ENCODE measurements at regions not wholly inside any gene's neighbourhood (a gene's known extent, or its start where the extent isn't known, plus 50 kb on each side); places are given as distances from the start of the nearest gene placed in this dataset.

DNA sequence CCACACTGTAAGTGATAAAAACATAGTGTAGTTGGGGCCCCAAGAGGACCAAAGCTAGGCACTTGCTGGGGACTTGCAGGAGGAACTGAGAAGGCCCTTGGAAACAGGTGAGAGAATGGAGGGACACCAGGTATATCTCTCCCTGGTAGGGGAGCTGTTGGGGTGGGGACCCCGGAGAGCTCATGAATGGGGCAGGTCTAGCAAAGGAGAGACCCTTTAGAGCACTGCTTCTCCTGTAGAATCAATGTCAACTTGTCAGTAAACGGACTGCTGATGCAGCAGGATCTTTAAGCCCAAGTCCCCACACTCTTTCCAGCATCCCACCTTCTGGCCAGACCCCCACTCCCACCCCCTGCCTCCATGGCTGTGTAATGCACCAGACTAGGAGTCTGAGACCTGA, 109.6 kb upstream of the THY1 start:
- ATAC-seq (no peak), DNase-seq (no peak)
- Mint-ChIP-seq H3K27ac (no peak overlapping the region), H3K4me3 (no peak overlapping the region), H3K27me3 (peaks cover 22% of the 10 kb centered on the region), H3K4me1 (peaks cover 5% of the 10 kb centered on the region), H3K9me3 (no peaks in the 10 kb centered on the region)

DNA sequence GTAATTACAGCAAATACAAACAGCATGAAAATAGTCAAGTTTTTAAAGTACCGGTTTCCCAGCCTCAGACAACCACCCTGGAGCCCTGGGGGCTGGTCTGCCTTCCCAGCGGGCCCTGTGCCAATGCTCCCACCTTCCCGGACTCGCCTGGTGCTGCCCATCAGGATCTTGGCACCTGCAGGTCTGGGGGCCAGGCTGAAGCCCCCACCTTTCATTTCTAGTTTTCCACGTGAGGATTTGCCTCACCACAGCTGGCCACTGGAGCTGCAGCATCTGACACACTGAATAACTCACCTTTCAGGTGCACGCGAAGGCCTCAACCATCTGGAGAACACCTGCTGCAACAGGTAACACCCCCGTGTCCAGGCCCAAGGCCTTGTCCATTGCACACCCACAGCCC, 108.7 kb upstream of the THY1 start:
- H3K9me3 Mint-ChIP-seq, result no peaks in the 10 kb centered on the region

DNA sequence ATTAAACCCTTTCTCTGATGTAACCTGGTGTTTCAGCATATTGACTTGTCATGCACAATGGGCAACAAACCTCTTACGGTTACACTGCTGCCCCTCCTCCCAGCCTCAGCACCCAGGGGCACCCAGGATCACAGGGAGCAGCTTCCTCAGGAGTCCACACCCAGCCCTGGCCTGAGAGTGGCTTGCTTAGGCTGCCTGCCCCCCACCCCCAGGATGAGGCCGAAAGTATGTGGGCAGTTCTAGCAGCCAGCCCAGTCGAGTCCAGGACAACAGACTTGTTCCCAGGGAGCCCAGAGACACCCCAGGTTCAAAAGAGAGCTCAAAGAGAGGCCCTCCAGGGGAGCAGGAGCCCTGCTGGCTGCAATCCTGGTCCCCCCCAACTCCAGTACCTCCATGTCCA, 108.1 kb upstream of the THY1 start:
- no peak for ATAC-seq
- H3K4me1 Mint-ChIP-seq, result peaks cover 5% of the 10 kb centered on the region

More for the DNA sequence above, 108.7 kb upstream of the THY1 start:
- H3K27ac Mint-ChIP-seq, result no peak overlapping the region
- H3K4me1 Mint-ChIP-seq, result peaks cover 5% of the 10 kb centered on the region
- H3K4me3 Mint-ChIP-seq, result no peak overlapping the region
- no peak for ATAC-seq
- no peak for DNase-seq
- H3K27me3 Mint-ChIP-seq, result peaks cover 13% of the 10 kb centered on the region

DNA sequence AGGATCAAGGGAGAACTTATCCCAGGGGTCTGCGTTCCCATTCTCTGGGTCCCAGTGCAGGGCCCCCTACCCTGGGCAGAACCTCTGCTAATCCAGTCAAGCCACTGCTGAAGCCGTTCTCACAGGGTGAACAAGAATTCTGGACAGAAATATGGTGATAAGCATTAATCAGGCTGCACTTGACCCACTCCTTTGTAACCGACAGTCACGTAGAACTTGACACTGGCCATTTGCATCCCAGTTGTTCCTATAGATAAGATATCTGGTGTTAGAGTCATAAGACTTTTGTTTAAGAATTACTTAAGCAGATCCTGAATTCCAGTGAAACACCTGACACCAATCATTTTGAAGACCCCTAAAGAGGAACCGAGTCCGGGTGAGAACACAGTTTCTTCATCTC, 107.5 kb upstream of the THY1 start:
- Mint-ChIP-seq H3K9me3 (no peaks in the 10 kb centered on the region), H3K4me1 (peaks cover 5% of the 10 kb centered on the region), H3K4me3 (no peak overlapping the region), H3K27me3 (peaks cover 13% of the 10 kb centered on the region), H3K27ac (no peak overlapping the region)
- ATAC-seq, result no peak
- no peak for DNase-seq

More for the DNA sequence above, 108.1 kb upstream of the THY1 start:
- Mint-ChIP-seq H3K9me3 (no peaks in the 10 kb centered on the region), H3K27ac (no peak overlapping the region), H3K4me3 (no peak overlapping the region), H3K27me3 (peaks cover 13% of the 10 kb centered on the region)
- no peak for DNase-seq

DNA sequence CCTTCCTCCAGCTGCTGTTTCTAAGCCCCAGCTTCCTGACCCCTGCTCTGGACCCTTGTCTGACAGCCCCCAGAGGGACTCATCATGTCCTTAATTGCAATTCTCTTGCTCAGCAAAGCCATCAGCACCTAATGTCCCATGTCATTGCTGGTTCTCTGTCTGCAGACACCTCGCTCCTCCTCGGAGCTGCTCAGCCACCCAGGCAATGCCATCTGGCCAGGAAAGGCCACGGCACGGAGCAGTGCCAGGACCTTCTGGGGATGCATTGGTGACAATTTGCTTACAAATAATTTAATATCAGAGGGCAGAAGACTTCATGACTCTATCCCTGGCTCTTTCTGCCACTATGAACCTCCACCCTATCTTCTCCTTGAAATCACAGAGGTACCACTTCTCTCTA, 107.0 kb upstream of the THY1 start:
- H3K4me3 Mint-ChIP-seq, result no peak overlapping the region
- no peak for DNase-seq
- peaks cover 5% of the 10 kb centered on the region for H3K4me1 Mint-ChIP-seq
- ATAC-seq, result no peak
- H3K27me3 Mint-ChIP-seq, result peaks cover 13% of the 10 kb centered on the region
- peak overlapping the region in 1 of 2 donors; percentile 14 for H3K27ac Mint-ChIP-seq
- no peaks in the 10 kb centered on the region for H3K9me3 Mint-ChIP-seq

DNA sequence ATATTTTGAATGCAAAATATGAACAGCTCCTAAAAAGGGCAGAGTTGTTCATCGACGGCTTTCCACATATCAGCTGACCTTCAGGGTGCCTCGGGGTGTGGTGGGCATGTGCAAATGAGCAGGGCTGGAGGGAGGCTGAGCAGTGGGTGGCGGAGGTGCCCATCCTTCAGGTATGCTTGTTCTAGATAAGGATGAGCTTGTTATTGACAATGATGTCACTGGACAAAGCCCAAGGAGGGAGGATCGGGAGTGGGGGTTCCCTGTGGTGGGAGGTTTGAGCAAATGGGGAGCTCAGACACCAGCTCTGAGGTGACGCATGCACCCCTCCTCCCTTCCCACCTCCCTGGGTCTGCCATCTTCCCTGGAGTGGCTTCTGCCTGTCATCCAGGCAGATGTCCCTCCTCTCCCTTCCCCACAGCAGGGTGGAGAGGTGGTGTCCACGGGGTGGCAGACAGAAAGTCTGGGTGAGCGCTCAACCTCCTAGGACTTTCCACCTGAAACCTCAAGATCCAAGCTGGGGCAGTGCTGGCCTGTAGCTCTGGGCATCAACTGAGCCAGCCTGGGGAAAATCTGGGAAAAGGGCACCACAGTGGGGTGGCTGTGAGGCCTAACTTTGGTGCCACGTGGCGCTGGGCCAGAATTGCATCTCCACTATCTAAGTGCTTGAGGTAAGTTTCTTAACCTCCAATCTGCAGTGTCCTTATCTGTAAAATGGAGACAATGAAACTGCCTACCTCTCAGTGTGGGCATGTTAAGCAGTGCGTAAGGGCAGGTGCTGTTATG, 106.3 kb upstream of the THY1 start:
- H3K4me1 Mint-ChIP-seq, result peaks cover 5% of the 10 kb centered on the region
- peaks cover 14% of the 10 kb centered on the region for H3K27me3 Mint-ChIP-seq
- ATAC-seq, result no peak
- no peaks in the 10 kb centered on the region for H3K9me3 Mint-ChIP-seq
- H3K4me3 Mint-ChIP-seq, result no peak overlapping the region
- H3K27ac Mint-ChIP-seq, result no peak overlapping the region
- DNase-seq, result no peak

DNA sequence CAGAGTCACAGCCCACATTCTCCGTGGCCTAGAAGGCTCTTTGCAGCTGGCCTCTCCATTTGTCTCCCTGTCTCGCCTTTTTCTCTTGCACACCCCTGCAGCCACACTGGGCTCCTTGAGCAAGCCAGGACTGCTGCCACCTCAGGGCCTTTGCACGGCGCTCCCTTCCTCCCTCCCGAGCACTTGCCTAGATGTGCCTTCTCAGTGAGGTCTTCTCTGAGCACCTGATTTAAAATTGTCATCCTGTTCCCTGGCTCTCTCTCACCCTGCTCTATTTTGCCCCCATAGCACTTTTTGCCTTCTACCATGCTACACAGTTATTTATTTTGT, 102.9 kb upstream of the THY1 start:
- Mint-ChIP-seq H3K4me1 (no peaks in the 10 kb centered on the region), H3K9me3 (no peaks in the 10 kb centered on the region), H3K4me3 (no peak overlapping the region), H3K27ac (no peak overlapping the region), H3K27me3 (peaks cover 18% of the 10 kb centered on the region)
- DNase-seq (no peak), ATAC-seq (no peak)

DNA sequence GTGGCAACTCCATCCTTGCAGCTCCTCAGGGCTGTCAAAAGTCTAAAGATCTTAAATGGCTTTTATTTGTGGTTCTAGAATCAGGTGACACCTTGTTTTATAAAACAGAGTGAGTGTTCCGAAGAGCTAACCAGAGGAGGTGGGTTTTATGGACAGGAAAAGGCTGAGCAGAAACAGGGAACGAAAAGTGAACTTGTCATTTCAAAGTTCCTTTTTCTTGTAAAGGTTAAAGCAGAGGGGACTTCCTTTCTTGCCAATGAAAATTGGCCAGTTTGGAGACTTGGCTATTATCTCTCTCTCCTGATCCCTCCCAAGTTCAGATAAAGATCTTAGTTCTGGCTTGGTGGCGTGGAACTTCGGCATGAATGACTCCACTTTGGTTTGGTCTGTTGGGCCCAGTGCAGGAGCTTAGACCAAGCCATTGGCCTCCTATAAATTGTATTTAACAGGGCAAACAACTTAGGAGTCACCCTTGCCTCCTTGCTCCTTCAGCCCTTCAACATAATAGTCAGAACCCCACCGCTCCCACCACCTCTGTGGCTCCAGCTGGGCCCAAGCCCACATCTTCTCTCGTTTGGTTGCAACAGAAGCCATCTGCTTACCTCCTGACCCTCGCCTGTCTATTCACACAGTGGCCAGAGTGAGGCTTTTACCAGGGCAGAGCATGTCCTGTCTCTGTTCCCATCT, 102.4 kb upstream of the THY1 start:
- no peak overlapping the region for H3K27ac Mint-ChIP-seq
- ATAC-seq, result no peak

DNA sequence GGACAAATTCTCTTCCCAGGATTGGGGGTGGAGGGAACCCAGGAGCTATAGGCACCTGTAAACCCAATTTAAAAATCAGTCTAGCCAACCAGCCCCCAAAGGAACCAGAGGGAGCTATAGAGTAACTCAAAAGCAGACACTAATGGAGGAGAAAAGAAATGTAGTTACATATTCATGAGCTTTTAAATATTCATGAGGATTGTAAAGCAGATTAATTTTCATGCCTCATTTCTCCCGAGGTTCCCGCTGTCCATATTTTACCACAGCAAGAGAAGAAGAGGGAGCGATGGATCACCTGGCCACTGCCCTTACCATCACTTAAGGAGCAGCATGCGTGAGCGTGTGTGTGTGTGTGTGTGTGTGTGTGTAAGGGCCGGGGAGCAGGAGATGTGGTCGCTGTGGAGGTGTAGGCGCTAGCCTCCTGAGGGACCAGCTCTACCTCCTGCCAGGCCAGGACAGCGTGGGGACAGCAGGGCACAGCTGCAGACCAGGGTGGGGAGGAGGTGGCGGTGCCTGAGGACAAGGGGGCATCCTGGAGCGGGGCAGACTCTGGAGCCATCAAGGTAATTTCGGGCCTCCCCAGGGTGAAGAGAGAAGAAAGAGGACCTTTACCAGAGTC, 100.7 kb upstream of the THY1 start:
- Mint-ChIP-seq H3K27ac (no peak overlapping the region), H3K4me1 (no peaks in the 10 kb centered on the region), H3K27me3 (peaks cover 26% of the 10 kb centered on the region)

More for the DNA sequence above, 102.4 kb upstream of the THY1 start:
- H3K4me3 Mint-ChIP-seq, result no peak overlapping the region
- no peak for DNase-seq
- H3K9me3 Mint-ChIP-seq, result no peaks in the 10 kb centered on the region
- H3K4me1 Mint-ChIP-seq, result no peaks in the 10 kb centered on the region
- H3K27me3 Mint-ChIP-seq, result peaks cover 22% of the 10 kb centered on the region

DNA sequence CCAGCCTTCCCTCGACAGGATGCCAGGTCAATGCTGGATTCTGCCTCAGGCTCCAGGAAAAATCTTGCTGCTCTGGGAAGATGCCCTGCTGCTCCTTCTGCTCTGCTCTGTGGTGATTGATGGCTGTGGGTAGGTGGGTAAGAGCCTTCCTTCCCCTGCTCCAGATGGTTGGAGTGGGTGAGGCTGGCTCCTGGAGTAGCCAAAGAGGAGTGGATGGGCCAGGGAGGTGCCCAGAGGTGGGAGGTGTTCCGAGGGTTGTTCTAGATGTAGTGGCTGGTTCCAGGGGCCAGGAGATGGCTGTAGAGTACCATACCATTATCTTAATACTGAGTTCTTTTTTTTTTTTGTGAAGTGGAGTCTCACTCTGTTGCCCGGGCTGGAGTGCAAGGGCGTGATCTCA, 99.6 kb upstream of the THY1 start:
- Mint-ChIP-seq H3K4me3 (no peak overlapping the region), H3K9me3 (no peaks in the 10 kb centered on the region), H3K27me3 (peaks cover 26% of the 10 kb centered on the region), H3K27ac (no peak overlapping the region), H3K4me1 (no peaks in the 10 kb centered on the region)
- no peak for DNase-seq
- no peak for ATAC-seq

More for the DNA sequence above, 100.7 kb upstream of the THY1 start:
- H3K4me3 Mint-ChIP-seq, result no peak overlapping the region
- no peak for DNase-seq
- no peaks in the 10 kb centered on the region for H3K9me3 Mint-ChIP-seq
- no peak for ATAC-seq

DNA sequence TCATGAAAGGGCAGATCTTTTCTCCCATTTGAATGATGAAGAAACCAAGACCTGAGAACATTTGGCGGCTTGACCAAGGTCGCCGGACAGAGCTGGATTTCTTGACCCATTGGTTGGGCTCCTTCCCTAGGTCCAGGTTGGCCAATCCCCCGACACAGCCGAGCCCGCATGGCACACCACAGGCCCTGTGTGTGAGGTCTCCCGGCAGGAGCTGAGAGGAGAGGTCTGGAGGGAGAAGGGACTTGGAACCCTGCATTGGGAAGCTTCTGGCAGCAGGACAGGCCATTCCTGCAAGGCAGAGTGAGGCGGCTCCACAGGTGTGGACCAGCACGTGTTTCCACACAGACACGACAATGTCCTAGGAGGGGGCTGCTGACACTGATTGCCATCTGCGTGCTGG, 98.6 kb upstream of the THY1 start:
- peaks cover 31% of the 10 kb centered on the region for H3K27me3 Mint-ChIP-seq
- no peak overlapping the region for H3K27ac Mint-ChIP-seq
- H3K9me3 Mint-ChIP-seq, result no peaks in the 10 kb centered on the region
- ATAC-seq (no peak), DNase-seq (no peak)
- H3K4me3 Mint-ChIP-seq, result no peak overlapping the region
- no peaks in the 10 kb centered on the region for H3K4me1 Mint-ChIP-seq

DNA sequence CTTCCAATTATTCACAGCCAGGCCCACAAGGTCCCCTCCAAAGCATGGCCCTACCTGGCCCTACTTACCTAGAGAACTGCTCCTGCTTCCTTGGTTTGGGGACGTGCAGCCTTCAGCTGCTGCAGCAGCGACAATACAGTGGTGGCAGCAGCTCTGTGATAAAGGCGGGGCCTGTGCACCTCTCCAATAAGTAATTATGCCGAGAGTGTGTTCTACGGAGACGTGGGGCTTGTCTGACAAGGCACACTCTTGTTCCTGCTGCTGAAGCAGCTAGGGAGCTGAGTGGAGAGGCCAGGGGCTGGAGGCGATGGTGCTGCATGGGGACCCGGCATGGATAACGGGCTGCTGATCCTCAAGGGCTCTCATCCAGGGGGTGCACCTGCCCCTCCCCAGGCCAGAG, 98.0 kb upstream of the THY1 start:
- Mint-ChIP-seq H3K9me3 (no peaks in the 10 kb centered on the region), H3K4me3 (no peak overlapping the region), H3K27me3 (peaks cover 37% of the 10 kb centered on the region), H3K4me1 (no peaks in the 10 kb centered on the region), H3K27ac (no peak overlapping the region)
- ATAC-seq (no peak), DNase-seq (no peak)

DNA sequence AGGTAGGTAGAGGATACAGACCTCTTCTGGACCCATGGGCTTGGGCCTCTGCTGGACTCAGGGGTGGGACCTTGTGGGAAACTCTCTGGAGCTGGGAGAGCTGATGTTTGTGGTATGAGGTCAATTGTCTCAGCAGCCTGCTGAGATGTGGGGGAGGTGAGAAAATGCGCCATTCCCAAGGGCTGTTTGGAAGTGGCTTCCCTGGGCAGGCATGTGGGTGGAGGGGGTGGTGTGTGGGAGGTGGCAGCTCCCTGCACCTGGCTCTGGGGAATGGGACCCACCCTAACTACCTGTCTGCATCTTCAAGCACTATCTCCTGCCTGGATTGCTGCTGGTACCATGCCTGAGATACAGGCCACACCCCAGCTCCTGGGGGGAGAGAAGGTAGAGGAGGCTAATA, 97.4 kb upstream of the THY1 start:
- peaks cover 40% of the 10 kb centered on the region for H3K27me3 Mint-ChIP-seq
- no peak overlapping the region for H3K27ac Mint-ChIP-seq
- ATAC-seq (no peak), DNase-seq (no peak)
- H3K9me3 Mint-ChIP-seq, result no peaks in the 10 kb centered on the region
- no peaks in the 10 kb centered on the region for H3K4me1 Mint-ChIP-seq
- H3K4me3 Mint-ChIP-seq, result no peak overlapping the region

DNA sequence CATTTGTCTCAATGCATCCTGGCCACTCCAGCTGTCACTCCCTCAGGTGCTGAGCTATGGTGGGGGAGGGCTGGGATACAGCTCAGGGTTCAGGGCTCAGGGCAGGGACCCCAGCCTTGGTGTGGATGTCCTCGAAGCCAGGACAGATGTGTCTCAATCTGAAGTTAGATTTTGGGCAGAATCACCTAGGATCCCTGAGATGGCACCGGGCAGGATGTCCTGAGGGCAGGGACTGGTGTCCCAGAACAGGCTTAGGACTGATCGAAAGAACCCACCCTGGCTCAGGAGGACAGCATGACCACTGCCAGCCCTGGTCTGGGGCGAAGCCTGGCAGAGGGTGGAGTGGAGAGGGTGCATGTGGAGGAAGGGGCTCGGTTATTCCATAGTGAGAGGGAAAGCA, 96.8 kb upstream of the THY1 start:
- H3K27ac Mint-ChIP-seq, result no peak overlapping the region
- no peak for ATAC-seq

DNA sequence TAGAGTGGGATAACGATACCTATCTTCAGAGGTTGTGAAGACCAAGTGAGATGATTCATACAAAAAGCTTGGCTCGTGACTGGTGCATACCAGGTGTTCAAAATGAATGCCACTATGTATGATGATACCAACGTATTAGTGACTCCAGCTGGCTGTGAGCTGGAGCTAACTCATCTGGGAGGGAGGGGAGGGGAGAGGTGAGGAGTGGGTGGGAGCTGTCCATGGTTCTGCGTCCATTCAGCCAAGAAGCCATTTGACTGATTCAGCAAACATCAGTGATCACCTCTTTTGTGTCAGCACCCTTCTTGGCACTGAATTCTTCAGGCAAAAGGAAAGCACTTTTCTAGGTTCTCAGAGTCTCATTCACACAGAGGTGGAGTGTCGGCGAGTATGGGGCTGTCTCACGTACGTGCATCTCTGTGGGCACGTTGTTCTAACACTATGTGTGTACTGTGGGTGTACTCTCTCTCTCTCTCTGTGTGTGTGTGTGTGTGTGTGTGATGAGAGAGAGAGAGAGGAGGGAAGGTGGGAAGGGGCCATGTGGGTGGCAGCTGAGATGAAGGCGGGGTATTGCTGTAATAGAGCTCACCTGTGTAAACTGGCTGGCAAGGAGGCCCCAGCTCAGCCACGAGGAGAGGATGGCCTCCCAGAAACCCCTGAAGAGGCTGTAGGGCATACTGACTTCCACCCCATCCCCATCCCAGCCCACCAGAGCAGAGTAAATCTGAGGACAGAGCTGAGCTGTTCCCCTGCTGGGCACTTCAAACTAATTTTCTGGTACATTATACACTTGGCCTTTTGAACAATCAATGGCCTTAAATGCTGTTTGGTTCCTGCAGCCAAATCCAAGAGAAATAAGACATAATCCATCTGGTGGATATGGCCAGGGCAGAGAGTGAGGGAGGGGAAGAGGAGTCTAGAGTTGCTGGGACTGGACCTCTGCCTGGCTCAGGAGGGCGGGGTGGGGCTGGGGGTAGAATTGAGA, 96.1 kb upstream of the THY1 start:
- Mint-ChIP-seq H3K4me3 (no peak overlapping the region), H3K27me3 (peaks cover 46% of the 10 kb centered on the region), H3K9me3 (no peaks in the 10 kb centered on the region), H3K27ac (no peak overlapping the region), H3K4me1 (no peaks in the 10 kb centered on the region)
- ATAC-seq (no peak), DNase-seq (no peak)

More for the DNA sequence above, 96.8 kb upstream of the THY1 start:
- Mint-ChIP-seq H3K4me3 (no peak overlapping the region), H3K4me1 (no peaks in the 10 kb centered on the region), H3K27me3 (peaks cover 43% of the 10 kb centered on the region), H3K9me3 (no peaks in the 10 kb centered on the region)
- no peak for DNase-seq
